CD14-positive monocyte (primary cell): ENCODE measurements at regions not wholly inside any gene's neighbourhood (a gene's known extent, or its start where the extent isn't known, plus 50 kb on each side); places are given as distances from the start of the nearest gene placed in this dataset.

Source experiments
- DNase-seq, 3 donors: peaks; one replicate each; pipeline ENCODE4 v3.0.0-alpha.2; 2011 to 2022
- H2AFZ ChIP-seq: 2 replicates; pipeline ENCODE4 v1.6.0; 2012; ENCODE audit warnings: mild to moderate bottlenecking, low read depth, low read length, inconsistent platforms; ENCODE audit not compliant: insufficient read depth, poor library complexity, severe bottlenecking
- H3K27ac ChIP-seq, 2 donors: 1 replicate in 1 of 2; 2 replicates in 1 of 2; pipeline ENCODE4 v1.5.1; 2012 to 2013; ENCODE audit warnings: low read length in 2 of 2, control low read depth in 1 of 2, inconsistent platforms in 1 of 2, low read depth in 1 of 2, mild to moderate bottlenecking in 1 of 2
- H3K27me3 ChIP-seq, 2 donors: one replicate each; pipeline versions ENCODE4 v1.6.0 to v1.6.1; 2011 to 2013; ENCODE audit warnings: low read length in 2 of 2; ENCODE audit not compliant: control insufficient read depth in 2 of 2, insufficient read depth in 2 of 2
- H3K36me3 ChIP-seq, 2 donors: replicated peaks in 1 of 2; 1 replicate in 1 of 2; 2 replicates in 1 of 2; pipeline versions ENCODE4 v1.5.1 to v1.6.1; 2012 to 2013; ENCODE audit warnings: low read length in 2 of 2, control low read depth in 1 of 2, inconsistent platforms in 1 of 2, mild to moderate bottlenecking in 1 of 2; ENCODE audit not compliant: insufficient read depth in 2 of 2, control insufficient read depth in 1 of 2
- H3K4me1 ChIP-seq, 2 donors: 1 replicate in 1 of 2; 2 replicates in 1 of 2; pipeline versions ENCODE4 v1.5.1 to v1.6.1; 2012 to 2013; ENCODE audit warnings: low read length in 2 of 2, control low read depth in 1 of 2, inconsistent platforms in 1 of 2, mild to moderate bottlenecking in 1 of 2, moderate library complexity in 1 of 2; ENCODE audit not compliant: insufficient read depth in 2 of 2, control insufficient read depth in 1 of 2
- H3K4me2 ChIP-seq: replicated peaks from 2 replicates; pipeline ENCODE3; 2012; ENCODE audit warnings: low read length, moderate library complexity, mild to moderate bottlenecking; ENCODE audit not compliant: poor library complexity, severe bottlenecking; ENCODE audit errors: extremely low read depth
- H3K4me3 ChIP-seq, 3 experiments: fragments of 200-600 bp in 1 of 3; sonication (generic) in 1 of 3; replicated peaks in 1 of 3; 1 replicate in 2 of 3; 2 replicates in 1 of 3; pipeline ENCODE4 v1.5.1; 2011 to 2013; ENCODE audit warnings: low read length in 3 of 3, mild to moderate bottlenecking in 3 of 3, control low read depth in 2 of 3, low read depth in 2 of 3, inconsistent platforms in 1 of 3, moderate library complexity in 1 of 3
- H3K79me2 ChIP-seq: 2 replicates; pipeline ENCODE4 v1.6.0; 2012; ENCODE audit warnings: mild to moderate bottlenecking, control low read depth, inconsistent platforms, low read length, moderate library complexity; ENCODE audit not compliant: insufficient read depth
- H3K9ac ChIP-seq: 2 replicates; pipeline ENCODE4 v1.6.0; 2017; ENCODE audit warnings: low read length, mild to moderate bottlenecking; ENCODE audit not compliant: insufficient read depth, poor library complexity, severe bottlenecking
- H3K9me3 ChIP-seq, 2 donors: replicated peaks in 1 of 2; 1 replicate in 1 of 2; 2 replicates in 1 of 2; pipeline versions ENCODE4 v1.5.1 to v1.6.1; 2012 to 2013; ENCODE audit warnings: low read length in 2 of 2, control low read depth in 1 of 2; ENCODE audit not compliant: control insufficient read depth in 1 of 2, insufficient read depth in 1 of 2
- H4K20me1 ChIP-seq: 2 replicates; pipeline ENCODE4 v1.6.0; 2012; ENCODE audit warnings: mild to moderate bottlenecking, low read length, control low read depth, moderate library complexity; ENCODE audit not compliant: insufficient read depth
- H3K27ac Mint-ChIP-seq, 7 donors: one replicate each; pipeline ENCODE4 v1.8.0; 2020; ENCODE audit warnings: mild to moderate bottlenecking in 7 of 7, mixed read lengths in 7 of 7, moderate library complexity in 6 of 7, inconsistent platforms in 2 of 7
- H3K27me3 Mint-ChIP-seq, 3 donors: one replicate each; pipeline ENCODE4 v1.8.0; 2021 to 2022; ENCODE audit warnings: low read depth in 3 of 3, mild to moderate bottlenecking in 3 of 3, mixed read lengths in 3 of 3, moderate library complexity in 3 of 3, inconsistent platforms in 1 of 3
- H3K36me3 Mint-ChIP-seq, 2 donors: one replicate each; pipeline ENCODE4 v1.8.0; 2020; ENCODE audit warnings: mixed read lengths in 2 of 2, inconsistent platforms in 1 of 2, mild to moderate bottlenecking in 1 of 2
- H3K4me1 Mint-ChIP-seq: one replicate; pipeline ENCODE4 v1.8.0; 2020; ENCODE audit warnings: mild to moderate bottlenecking, mixed read lengths
- H3K4me3 Mint-ChIP-seq, 2 donors: one replicate each; pipeline ENCODE4 v1.8.0; 2020; ENCODE audit warnings: mild to moderate bottlenecking in 2 of 2, mixed read lengths in 2 of 2, moderate library complexity in 1 of 2
- H3K9me3 Mint-ChIP-seq, 7 donors: one replicate each; pipeline ENCODE4 v1.8.0; 2020 to 2022; ENCODE audit warnings: mixed read lengths in 7 of 7, mild to moderate bottlenecking in 6 of 7, moderate library complexity in 6 of 7, inconsistent platforms in 2 of 7
- CTCF ChIP-seq: fragments of 200-600 bp; IDR thresholded peaks from one replicate; pipeline ENCODE4 v1.8.0; 2022; ENCODE audit warnings: antibody characterized with exemption, mild to moderate bottlenecking
- WGBS: methylation state at CpG from one replicate; pipeline ENCODE4 v1.1.5; 2013; ENCODE audit warnings: missing lambda C conversion rate; ENCODE audit not compliant: insufficient coverage; 5-methylcytosine and 5-hydroxymethylcytosine counted together
- intact Hi-C, 2 donors: fragments of 100-400 bp; cut with micrococcal nuclease; formaldehyde crosslinking; loops; one replicate each; pipeline versions ENCODE4 v1.15.0 to v1.15.1; 2023

- Histone ChIP-seq H3K27ac (no peak overlapping the region), H3K9ac (no peak overlapping the region), H3K9me3 (peaks cover 0 to 5% of the 10 kb centered on the region in 2 donors), H3K4me2 (no peak overlapping the region), H3K27me3 (no peaks in the 10 kb centered on the region), H2AFZ (no peak overlapping the region), H3K79me2 (no peaks in the 10 kb centered on the region), H4K20me1 (no peaks in the 10 kb centered on the region), H3K4me1 (no peaks in the 10 kb centered on the region), H3K36me3 (no peaks in the 10 kb centered on the region), H3K4me3 (no peak overlapping the region)
- H3K36me3 Mint-ChIP-seq, result no peaks in the 10 kb centered on the region
- no peak overlapping the region for H3K4me3 Mint-ChIP-seq
- intact Hi-C loops, result no loop called here
- peaks cover 0 to 2% (median 0%) of the 10 kb centered on the region in 3 donors for H3K27me3 Mint-ChIP-seq
- peaks cover 0 to 5% (median 3%) of the 10 kb centered on the region in 7 donors for H3K9me3 Mint-ChIP-seq
- TF ChIP-seq CTCF, result no peak
- no peak for DNase-seq
- H3K27ac Mint-ChIP-seq, result no peak overlapping the region
- H3K4me1 Mint-ChIP-seq, result no peaks in the 10 kb centered on the region
These were observed 307.7 kb downstream of the ADRA2A start for GRCh38 chr10:111384556-111384955.

DNA sequence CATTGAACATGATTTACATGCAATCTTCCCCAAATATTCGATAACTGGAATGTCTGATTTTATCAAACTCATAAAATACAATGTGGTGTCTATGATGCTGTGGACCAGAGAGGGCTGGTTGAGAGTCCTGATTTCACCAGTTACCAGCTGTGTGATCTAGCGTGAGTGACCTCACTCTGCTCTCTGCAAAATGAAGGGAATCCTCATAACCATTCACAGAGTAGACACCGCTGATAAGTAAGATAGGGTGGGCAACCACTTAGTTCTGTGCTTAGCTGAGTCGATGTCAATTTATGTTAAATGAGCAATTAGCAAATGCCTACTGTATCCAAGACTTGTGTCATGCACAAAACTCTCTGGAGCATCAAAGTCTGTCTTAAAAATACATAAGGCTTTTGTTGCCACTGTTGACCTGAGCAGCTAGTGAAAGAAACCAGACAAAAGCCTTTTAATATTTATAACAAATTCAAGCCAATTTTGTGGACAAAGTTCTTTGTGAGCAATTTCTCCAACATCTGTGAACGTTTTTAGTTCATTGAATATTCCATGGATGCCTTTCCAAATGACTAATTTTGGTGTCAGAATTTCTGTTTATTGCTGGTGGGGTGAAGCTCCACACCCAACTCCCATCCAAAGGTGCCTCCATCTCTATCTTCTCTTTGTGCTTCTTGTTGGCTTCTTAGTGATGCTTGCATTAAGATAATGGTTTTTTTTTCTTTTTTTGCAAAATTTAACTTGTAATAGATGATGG lies 314.2 kb downstream of the ADRA2A start:
- intact Hi-C loops, result no loop called here
- no peak overlapping the region for H3K4me2 ChIP-seq
- no peak for TF ChIP-seq CTCF
- H2AFZ ChIP-seq, result no peak overlapping the region
- H3K27ac ChIP-seq, result no peak overlapping the region
- no peaks in the 10 kb centered on the region for H3K4me1 ChIP-seq
- H3K27me3 ChIP-seq, result no peaks in the 10 kb centered on the region
- no peaks in the 10 kb centered on the region for H3K79me2 ChIP-seq
- H3K4me1 Mint-ChIP-seq, result no peaks in the 10 kb centered on the region
- no peaks in the 10 kb centered on the region for H3K36me3 ChIP-seq
- H3K27ac Mint-ChIP-seq, result no peak overlapping the region
- H3K9me3 ChIP-seq, result peaks cover 0 to 4% of the 10 kb centered on the region in 2 donors
- H3K4me3 Mint-ChIP-seq, result no peak overlapping the region
- H4K20me1 ChIP-seq, result no peaks in the 10 kb centered on the region
- H3K4me3 ChIP-seq, result no peak overlapping the region
- DNase-seq, result no peak
- no peaks in the 10 kb centered on the region for H3K36me3 Mint-ChIP-seq
- no CpG with 5 or more reads among the region's 5 CpGs for WGBS
- no peak overlapping the region for H3K9ac ChIP-seq
- peaks cover 0 to 3% (median 0%) of the 10 kb centered on the region in 7 donors for H3K9me3 Mint-ChIP-seq
- H3K27me3 Mint-ChIP-seq, result peaks cover 0 to 3% (median 0%) of the 10 kb centered on the region in 3 donors
